Neural cell (in vitro differentiated cells): ENCODE measurements at regions not wholly inside any gene's neighbourhood (a gene's known extent, or its start where the extent isn't known, plus 50 kb on each side); places are given as distances from the start of the nearest gene placed in this dataset.

Source experiments
- H2AFZ ChIP-seq: fragments of 200-600, 300-800 bp; sonication (generic), shearing (Covaris generic); 2 replicates; pipeline ENCODE4 v1.6.0; 2014; ENCODE audit warnings: low read depth, mild to moderate bottlenecking, antibody characterized with exemption, low read length, moderate library complexity
- H3F3A ChIP-seq: fragments of 200-600 bp; shearing (Covaris generic); 2 replicates; pipeline ENCODE4 v1.6.1; 2016; ENCODE audit warnings: mild to moderate bottlenecking, moderate library complexity, mixed read lengths, antibody characterized with exemption, low read length; ENCODE audit not compliant: insufficient read depth, poor library complexity, severe bottlenecking
- H3K27ac ChIP-seq: fragments of 200-600, 300-800 bp; sonication (generic), shearing (Covaris generic); 2 replicates; pipeline ENCODE4 v1.5.1; 2014; ENCODE audit warnings: mild to moderate bottlenecking, low read length, moderate library complexity
- H3K27me3 ChIP-seq: fragments of 300-800, 200-600 bp; sonication (generic), shearing (Covaris generic); 2 replicates; pipeline ENCODE4 v1.6.0; 2014; ENCODE audit warnings: mild to moderate bottlenecking, low read depth, low read length, moderate library complexity; ENCODE audit not compliant: insufficient read depth
- H3K36me3 ChIP-seq: fragments of 300-800, 200-600 bp; sonication (generic), shearing (Covaris generic); 2 replicates; pipeline ENCODE4 v1.5.1; 2014; ENCODE audit warnings: mild to moderate bottlenecking, antibody characterized with exemption, low read length, moderate library complexity; ENCODE audit not compliant: insufficient read depth
- H3K4me2 ChIP-seq: fragments of 300-800, 200-600 bp; sonication (generic), shearing (Covaris generic); 2 replicates; pipeline ENCODE4 v1.6.0; 2014; ENCODE audit warnings: mild to moderate bottlenecking, low read length
- H3K4me3 ChIP-seq: fragments of 300-800, 200-600 bp; sonication (generic), shearing (Covaris generic); 2 replicates; pipeline ENCODE4 v1.5.1; 2014; ENCODE audit warnings: mild to moderate bottlenecking, low read length, moderate library complexity
- H3K79me2 ChIP-seq: fragments of 200-600 bp; shearing (Covaris generic); replicated peaks from 2 replicates; pipeline ENCODE4 v1.6.0; 2014; ENCODE audit warnings: mild to moderate bottlenecking, low read length, moderate library complexity; ENCODE audit not compliant: insufficient read depth
- H3K9ac ChIP-seq: fragments of 300-800, 200-600 bp; sonication (generic), shearing (Covaris generic); 2 replicates; pipeline ENCODE4 v1.6.1; 2016; ENCODE audit warnings: mild to moderate bottlenecking, low read length, mixed read lengths
- H3K9me2 ChIP-seq: fragments of 200-600 bp; shearing (Covaris generic); 2 replicates; pipeline ENCODE4 v1.6.1; 2016; ENCODE audit warnings: mild to moderate bottlenecking, low read length, mixed read lengths; ENCODE audit not compliant: insufficient read depth
- H3K9me3 ChIP-seq: fragments of 200-600, 300-800 bp; sonication (generic), shearing (Covaris generic); 2 replicates; pipeline ENCODE4 v1.6.1; 2016; ENCODE audit warnings: mild to moderate bottlenecking, mixed run types, low read length, moderate library complexity, mixed read lengths
- H4K20me1 ChIP-seq: fragments of 200-600 bp; shearing (Covaris generic); 2 replicates; pipeline ENCODE4 v1.6.1; 2016; ENCODE audit warnings: mild to moderate bottlenecking, mixed run types; ENCODE audit not compliant: insufficient read depth
- CTCF ChIP-seq: fragments of 450-650 bp; IDR thresholded peaks from 2 replicates; pipeline ENCODE4 v1.5.1; 2014; ENCODE audit warnings: antibody characterized with exemption, mild to moderate bottlenecking, moderate library complexity; ENCODE audit not compliant: poor library complexity, severe bottlenecking
- EP300 ChIP-seq: fragments of 450-650 bp; conservative IDR thresholded peaks from 2 replicates; pipeline ENCODE4 v1.6.1; 2014; ENCODE audit warnings: antibody characterized with exemption, mild to moderate bottlenecking, moderate library complexity; ENCODE audit not compliant: poor library complexity, severe bottlenecking
- EZH2 ChIP-seq: fragments of 200-600, 300-800 bp; shearing (Covaris generic), sonication (generic); IDR thresholded peaks from 2 replicates; pipeline ENCODE4 v1.6.1; 2014; ENCODE audit warnings: antibody characterized with exemption, low read length, borderline replicate concordance, mild to moderate bottlenecking; ENCODE audit not compliant: insufficient read depth, poor library complexity, severe bottlenecking
- MXI1 ChIP-seq: fragments of 450-650 bp; conservative IDR thresholded peaks from 2 replicates; pipeline ENCODE4 v1.6.1; 2014; ENCODE audit warnings: antibody characterized with exemption, mild to moderate bottlenecking; ENCODE audit not compliant: poor library complexity, severe bottlenecking
- POLR2AphosphoS5 ChIP-seq: IDR thresholded peaks from 2 replicates; pipeline ENCODE4 v1.6.1; 2012
- RAD21 ChIP-seq: fragments of 450-650 bp; conservative IDR thresholded peaks from 2 replicates; pipeline ENCODE4 v1.6.1; 2014; ENCODE audit warnings: antibody characterized with exemption, mild to moderate bottlenecking, moderate library complexity
- REST ChIP-seq: IDR thresholded peaks from 2 replicates; pipeline ENCODE4 v1.6.1; 2012; ENCODE audit warnings: borderline replicate concordance
- SMC3 ChIP-seq: fragments of 450-650 bp; conservative IDR thresholded peaks from 2 replicates; pipeline ENCODE4 v1.6.1; 2014; ENCODE audit warnings: antibody characterized with exemption, mild to moderate bottlenecking, moderate library complexity; ENCODE audit not compliant: poor library complexity
- TAF1 ChIP-seq: IDR thresholded peaks from 2 replicates; pipeline ENCODE4 v1.6.1; 2012; ENCODE audit warnings: low read depth

GRCh38 chr14:48690349-48690748 lies 895.8 kb downstream of the RPS29 start:
- Histone ChIP-seq H2AFZ (no peak overlapping the region), H3K79me2 (no peaks in the 10 kb centered on the region), H3K4me2 (no peak overlapping the region), H3K9me3 (no peaks in the 10 kb centered on the region), H3K27ac (no peak overlapping the region), H3K4me3 (no peak overlapping the region), H3K9ac (no peak overlapping the region), H3K9me2 (no peaks in the 10 kb centered on the region), H4K20me1 (no peaks in the 10 kb centered on the region), H3K36me3 (no peaks in the 10 kb centered on the region), H3F3A (no peaks in the 10 kb centered on the region), H3K27me3 (no peaks in the 10 kb centered on the region)
- TF ChIP-seq CTCF (peak; percentile 34), SMC3 (no peak)

GRCh38 chr14:48686650-48687049 lies 899.5 kb downstream of the RPS29 start:
- Histone ChIP-seq H3K36me3 (no peaks in the 10 kb centered on the region), H3K27ac (no peak overlapping the region), H3K79me2 (no peaks in the 10 kb centered on the region), H3K27me3 (no peaks in the 10 kb centered on the region), H4K20me1 (no peaks in the 10 kb centered on the region), H3K4me2 (no peak overlapping the region), H3K4me3 (no peak overlapping the region), H2AFZ (no peak overlapping the region), H3F3A (no peaks in the 10 kb centered on the region), H3K9me3 (no peaks in the 10 kb centered on the region), H3K9ac (no peak overlapping the region), H3K9me2 (no peaks in the 10 kb centered on the region)
- TF ChIP-seq EP300, result no peak
- no peak for TF ChIP-seq EZH2
- no peak for TF ChIP-seq MXI1
- TF ChIP-seq POLR2AphosphoS5, result no peak
- no peak for TF ChIP-seq REST
- TF ChIP-seq TAF1, result no peak
- no peak for TF ChIP-seq SMC3
- TF ChIP-seq CTCF, result no peak
- no peak for TF ChIP-seq RAD21
